ENCODE measurements at regions not wholly inside any gene's neighbourhood (a gene's known extent, or its start where the extent isn't known, plus 50 kb on each side); places are given as distances from the start of the nearest gene placed in this dataset.

DNA sequence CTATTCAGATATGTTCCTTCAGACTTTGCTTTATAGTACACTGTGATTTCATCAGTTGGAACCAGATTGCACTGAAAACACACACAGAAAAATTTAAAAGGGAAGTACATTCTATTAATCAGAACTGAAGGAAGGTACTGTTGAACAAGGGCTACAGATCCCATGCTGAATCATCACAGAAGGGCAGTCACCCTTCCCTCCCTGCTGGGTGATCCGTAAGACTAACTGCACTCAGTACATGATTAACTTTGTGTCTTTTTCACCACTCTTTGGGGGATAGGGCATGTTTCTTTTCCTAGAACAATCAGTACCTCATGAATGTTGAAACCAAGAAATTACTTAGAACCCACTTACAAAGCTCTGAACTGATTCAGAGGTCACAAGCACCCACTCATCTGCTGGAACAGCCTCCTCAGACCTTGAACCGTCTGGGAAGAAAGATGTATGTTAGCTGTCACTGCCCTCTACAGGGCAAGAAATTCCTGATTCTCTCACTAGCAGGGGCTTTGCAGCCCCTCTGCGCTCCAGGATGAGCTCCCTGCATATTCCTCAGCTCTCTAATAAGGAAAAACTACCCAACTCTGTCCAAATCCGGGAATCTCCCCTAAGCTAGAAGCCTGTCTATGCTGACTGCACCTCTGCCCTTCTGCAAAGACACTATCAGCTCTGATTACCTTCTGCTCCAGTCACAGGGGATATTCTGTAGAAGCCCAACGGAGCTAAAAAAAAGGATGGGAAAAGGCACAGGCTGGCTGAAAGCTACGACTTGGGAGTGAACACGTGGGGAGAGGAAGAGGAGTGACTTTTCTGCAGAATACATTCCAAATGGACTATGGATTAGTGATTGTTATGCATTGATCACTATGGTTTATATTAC is 51.0 kb downstream of the IARS1 start:
- intact Hi-C loops (cut with DNase I) = no loop called here
- FAIRE-seq (no peak), DNase-seq (peak in 3 of 5 donors; percentile 21 to 52 (median 37))
- no peak overlapping the region for H3K9ac ChIP-seq (ENCODE audit: low read length in 3 of 3)
- TF ChIP-seq, protein P1, sequence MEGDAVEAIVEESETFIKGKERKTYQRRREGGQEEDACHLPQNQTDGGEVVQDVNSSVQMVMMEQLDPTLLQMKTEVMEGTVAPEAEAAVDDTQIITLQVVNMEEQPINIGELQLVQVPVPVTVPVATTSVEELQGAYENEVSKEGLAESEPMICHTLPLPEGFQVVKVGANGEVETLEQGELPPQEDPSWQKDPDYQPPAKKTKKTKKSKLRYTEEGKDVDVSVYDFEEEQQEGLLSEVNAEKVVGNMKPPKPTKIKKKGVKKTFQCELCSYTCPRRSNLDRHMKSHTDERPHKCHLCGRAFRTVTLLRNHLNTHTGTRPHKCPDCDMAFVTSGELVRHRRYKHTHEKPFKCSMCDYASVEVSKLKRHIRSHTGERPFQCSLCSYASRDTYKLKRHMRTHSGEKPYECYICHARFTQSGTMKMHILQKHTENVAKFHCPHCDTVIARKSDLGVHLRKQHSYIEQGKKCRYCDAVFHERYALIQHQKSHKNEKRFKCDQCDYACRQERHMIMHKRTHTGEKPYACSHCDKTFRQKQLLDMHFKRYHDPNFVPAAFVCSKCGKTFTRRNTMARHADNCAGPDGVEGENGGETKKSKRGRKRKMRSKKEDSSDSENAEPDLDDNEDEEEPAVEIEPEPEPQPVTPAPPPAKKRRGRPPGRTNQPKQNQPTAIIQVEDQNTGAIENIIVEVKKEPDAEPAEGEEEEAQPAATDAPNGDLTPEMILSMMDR (IDR thresholded peaks at IDR 0.05; ENCODE audit: borderline replicate concordance, extremely low read depth, insufficient read depth) = peak; percentile 47
- no peaks in the 10 kb centered on the region for H3K27me3 ChIP-seq (ENCODE audit: control insufficient read depth, insufficient read depth, low read length)
- H3K4me3 ChIP-seq (ENCODE audit: low read length in 3 of 3) = peak overlapping the region in 2 of 3 donors; percentile 18 to 21
- no peaks in the 10 kb centered on the region for H3K9me3 ChIP-seq (ENCODE audit: control insufficient read depth in 2 of 3, insufficient read depth in 1 of 3, low read length in 3 of 3)
- H3K36me3 ChIP-seq (ENCODE audit: control insufficient read depth in 2 of 3, insufficient read depth in 3 of 3, low read length in 3 of 3) = peaks cover 31 to 81% (median 54%) of the 10 kb centered on the region in 3 donors
- H3K27ac ChIP-seq (ENCODE audit: low read depth in 2 of 2, low read length in 2 of 2) = peak overlapping the region; percentile 63 to 66
- peaks cover 0 to 3% (median 0%) of the 10 kb centered on the region in 3 donors for H3K4me1 ChIP-seq (ENCODE audit: control insufficient read depth in 2 of 3, insufficient read depth in 2 of 3, low read depth in 1 of 3, low read length in 3 of 3)

DNA sequence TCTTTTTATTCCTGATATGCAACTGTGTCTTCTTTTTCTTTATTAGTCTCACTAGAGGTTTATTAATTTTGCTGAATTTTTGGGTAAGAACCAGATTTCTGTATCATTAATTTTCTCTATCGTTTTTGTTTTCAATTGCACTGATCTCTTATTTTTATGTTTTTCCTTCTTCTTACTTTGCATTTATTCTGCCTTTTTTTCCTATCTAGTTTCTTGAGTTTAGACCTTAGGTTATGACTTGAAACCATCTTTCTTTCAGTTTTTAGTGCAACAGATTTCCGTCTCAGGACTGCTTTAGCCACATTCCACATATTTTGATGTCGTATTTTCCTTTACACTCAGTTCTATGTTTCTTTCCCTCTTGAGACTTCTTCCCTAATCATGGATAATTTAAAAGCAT is 56.6 kb downstream of the IARS1 start:
- Histone ChIP-seq H3K27me3 (ENCODE audit: control insufficient read depth, insufficient read depth, low read length) (no peaks in the 10 kb centered on the region), H3K9me3 (ENCODE audit: control insufficient read depth in 2 of 3, insufficient read depth in 1 of 3, low read length in 3 of 3) (no peaks in the 10 kb centered on the region), H3K4me1 (ENCODE audit: control insufficient read depth in 2 of 3, insufficient read depth in 2 of 3, low read depth in 1 of 3, low read length in 3 of 3) (no peaks in the 10 kb centered on the region), H3K36me3 (ENCODE audit: control insufficient read depth in 2 of 3, insufficient read depth in 3 of 3, low read length in 3 of 3) (peaks cover 9 to 46% (median 13%) of the 10 kb centered on the region in 3 donors), H3K27ac (ENCODE audit: low read depth in 2 of 2, low read length in 2 of 2) (no peak overlapping the region), H3K9ac (ENCODE audit: low read length in 3 of 3) (no peak overlapping the region), H3K4me3 (ENCODE audit: low read length in 3 of 3) (no peak overlapping the region)
- TF ChIP-seq, protein P1 (IDR thresholded peaks at IDR 0.05; ENCODE audit: borderline replicate concordance, extremely low read depth, insufficient read depth) = no peak
- DNase-seq (no peak), FAIRE-seq (no peak)
- intact Hi-C loops (cut with DNase I) = no loop called here

DNA sequence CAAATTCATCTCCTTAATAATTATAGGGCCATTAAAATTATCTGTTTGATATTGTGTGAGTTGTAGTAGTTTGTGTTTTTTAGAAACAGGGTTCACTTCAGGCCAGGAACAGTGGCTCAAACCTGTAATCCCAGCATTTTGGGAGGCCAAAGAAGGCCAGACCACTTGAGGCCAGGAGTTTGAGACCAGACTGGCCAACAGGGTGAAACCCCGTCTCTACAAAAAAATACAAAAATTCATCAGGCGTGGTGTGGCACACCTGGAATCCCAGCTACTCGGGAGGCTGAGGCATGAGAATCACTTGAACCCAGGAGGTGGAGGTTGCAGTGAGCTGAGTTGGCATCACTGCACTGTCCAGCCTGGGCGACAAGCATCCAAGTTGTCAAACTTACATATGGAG is 57.0 kb downstream of the IARS1 start:
- DNase-seq (no peak), FAIRE-seq (no peak)
- Histone ChIP-seq H3K36me3 (ENCODE audit: control insufficient read depth in 2 of 3, insufficient read depth in 3 of 3, low read length in 3 of 3) (peaks cover 7 to 43% (median 11%) of the 10 kb centered on the region in 3 donors), H3K9ac (ENCODE audit: low read length in 3 of 3) (no peak overlapping the region), H3K4me1 (ENCODE audit: control insufficient read depth in 2 of 3, insufficient read depth in 2 of 3, low read depth in 1 of 3, low read length in 3 of 3) (no peaks in the 10 kb centered on the region), H3K4me3 (ENCODE audit: low read length in 3 of 3) (no peak overlapping the region), H3K27me3 (ENCODE audit: control insufficient read depth, insufficient read depth, low read length) (no peaks in the 10 kb centered on the region), H3K27ac (ENCODE audit: low read depth in 2 of 2, low read length in 2 of 2) (no peak overlapping the region), H3K9me3 (ENCODE audit: control insufficient read depth in 2 of 3, insufficient read depth in 1 of 3, low read length in 3 of 3) (no peaks in the 10 kb centered on the region)
- TF ChIP-seq, protein P1 (IDR thresholded peaks at IDR 0.05; ENCODE audit: borderline replicate concordance, extremely low read depth, insufficient read depth) = no peak
- intact Hi-C loops (cut with DNase I) = no loop called here

All from kidney (tissue), 13 donors.